ENCODE measurements at regions not wholly inside any gene's neighbourhood (a gene's known extent, or its start where the extent isn't known, plus 50 kb on each side); places are given as distances from the start of the nearest gene placed in this dataset.

DNA sequence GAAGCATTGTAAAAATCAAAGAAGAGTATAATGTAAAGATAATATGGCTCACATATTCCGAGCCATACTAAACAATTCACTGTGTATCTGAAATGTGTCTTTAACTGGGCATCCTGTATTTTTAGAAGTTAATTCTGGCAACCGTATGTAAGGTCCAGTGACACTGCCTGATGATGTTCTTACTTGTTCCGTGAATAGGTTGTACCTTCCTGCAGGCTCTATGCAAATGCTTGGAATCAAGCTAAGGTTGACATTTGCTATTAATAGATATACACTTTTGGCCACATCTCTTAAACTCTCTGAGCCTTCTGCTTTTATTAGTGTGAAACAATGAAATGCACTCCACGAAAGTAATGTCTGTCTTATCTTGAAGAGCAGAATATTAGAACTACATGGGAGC lies 534.6 kb downstream of the CCDC85A start:
- Histone ChIP-seq H3K27me3 (no peaks in the 10 kb centered on the region), H3K9me3 (no peaks in the 10 kb centered on the region), H3K4me1 (ENCODE audit: insufficient read depth) (no peaks in the 10 kb centered on the region), H3K27ac (no peak overlapping the region), H3K36me3 (no peaks in the 10 kb centered on the region), H3K4me3 (no peak overlapping the region)
- TF ChIP-seq, protein P1, sequence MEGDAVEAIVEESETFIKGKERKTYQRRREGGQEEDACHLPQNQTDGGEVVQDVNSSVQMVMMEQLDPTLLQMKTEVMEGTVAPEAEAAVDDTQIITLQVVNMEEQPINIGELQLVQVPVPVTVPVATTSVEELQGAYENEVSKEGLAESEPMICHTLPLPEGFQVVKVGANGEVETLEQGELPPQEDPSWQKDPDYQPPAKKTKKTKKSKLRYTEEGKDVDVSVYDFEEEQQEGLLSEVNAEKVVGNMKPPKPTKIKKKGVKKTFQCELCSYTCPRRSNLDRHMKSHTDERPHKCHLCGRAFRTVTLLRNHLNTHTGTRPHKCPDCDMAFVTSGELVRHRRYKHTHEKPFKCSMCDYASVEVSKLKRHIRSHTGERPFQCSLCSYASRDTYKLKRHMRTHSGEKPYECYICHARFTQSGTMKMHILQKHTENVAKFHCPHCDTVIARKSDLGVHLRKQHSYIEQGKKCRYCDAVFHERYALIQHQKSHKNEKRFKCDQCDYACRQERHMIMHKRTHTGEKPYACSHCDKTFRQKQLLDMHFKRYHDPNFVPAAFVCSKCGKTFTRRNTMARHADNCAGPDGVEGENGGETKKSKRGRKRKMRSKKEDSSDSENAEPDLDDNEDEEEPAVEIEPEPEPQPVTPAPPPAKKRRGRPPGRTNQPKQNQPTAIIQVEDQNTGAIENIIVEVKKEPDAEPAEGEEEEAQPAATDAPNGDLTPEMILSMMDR (IDR thresholded peaks at IDR 0.05): no peak
- TF ChIP-seq POLR2A (IDR thresholded peaks at IDR 0.05) (no peak), EP300 (IDR thresholded peaks at IDR 0.05) (no peak)
- WGBS, 3 donors: 73 to 77% (median 76%) methylated on average over 4 of the region's 4 CpGs
- DNase-seq: no peak
- intact Hi-C loops (cut with DNase I): no loop called here

DNA sequence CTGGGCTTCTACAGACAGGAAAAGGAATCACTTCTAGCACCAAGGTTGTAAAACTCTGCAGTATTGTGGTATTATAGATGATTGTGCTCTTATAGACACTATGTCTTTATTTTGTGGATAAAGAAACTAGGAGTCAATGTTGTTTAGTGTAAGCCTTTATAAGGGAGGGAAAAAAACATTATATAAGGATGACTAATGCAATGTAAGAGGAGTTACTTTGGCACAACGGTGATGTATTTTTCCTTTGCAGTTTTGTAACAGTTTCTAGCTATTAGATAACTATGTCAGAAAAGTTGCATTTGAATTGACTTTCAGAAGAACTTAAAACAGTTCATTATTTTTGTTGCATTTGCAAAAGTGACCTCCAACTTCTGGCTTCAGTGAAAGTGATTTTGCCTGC lies 545.4 kb downstream of the CCDC85A start:
- no peak overlapping the region for H3K27ac ChIP-seq
- WGBS, 3 donors: 20 to 53% (median 28%) methylated on average over 1 of the region's 1 CpG
- H3K4me3 ChIP-seq: no peak overlapping the region
- no peaks in the 10 kb centered on the region for H3K27me3 ChIP-seq
- DNase-seq: no peak
- H3K36me3 ChIP-seq: no peaks in the 10 kb centered on the region
- TF ChIP-seq EP300 (IDR thresholded peaks at IDR 0.05): no peak
- no peaks in the 10 kb centered on the region for H3K4me1 ChIP-seq (ENCODE audit: insufficient read depth)
- intact Hi-C loops (cut with DNase I): no loop called here
- no peaks in the 10 kb centered on the region for H3K9me3 ChIP-seq

DNA sequence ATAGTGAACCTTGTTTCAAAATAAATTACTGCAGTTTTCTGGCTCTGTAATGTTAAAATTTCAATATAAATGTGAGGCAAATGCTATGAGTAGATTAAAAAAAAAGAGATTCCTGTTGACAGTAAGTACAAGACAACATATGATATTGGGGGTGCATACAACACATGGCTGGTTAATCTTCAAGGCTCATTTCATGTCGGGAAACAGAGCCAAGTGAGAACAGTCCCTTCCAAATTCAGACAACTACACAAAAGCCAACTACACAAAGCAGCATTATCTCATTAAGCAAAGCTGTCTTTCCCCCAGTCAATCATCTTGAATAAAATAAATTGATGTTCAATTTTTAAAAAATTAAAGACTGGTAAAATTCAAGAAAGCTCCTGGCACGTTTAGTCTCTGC lies 549.2 kb downstream of the CCDC85A start:
- intact Hi-C loops (cut with DNase I): no loop called here
- no peak for DNase-seq

DNA sequence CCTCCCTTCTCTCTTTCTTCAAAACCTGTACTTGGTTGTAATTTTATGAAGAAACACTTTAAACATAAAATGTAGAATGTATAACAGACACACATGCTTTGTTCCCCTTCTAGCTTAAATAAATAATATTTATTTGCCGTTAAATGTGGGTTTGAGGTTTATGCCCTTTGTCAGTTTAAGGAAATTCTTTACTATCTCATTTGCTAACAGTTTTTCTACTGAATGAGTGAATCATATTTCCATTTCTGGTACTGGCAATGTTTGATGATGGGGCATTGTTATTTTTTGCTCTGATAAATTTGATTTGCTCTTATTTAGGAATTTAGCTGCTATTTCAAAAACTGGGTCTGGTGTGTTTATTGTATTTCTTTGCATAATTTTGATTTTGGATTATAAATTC lies 555.6 kb downstream of the CCDC85A start:
- WGBS, 3 donors: 64 to 77% (median 72%) methylated on average over 1 of the region's 1 CpG
- no peak for TF ChIP-seq POLR2A (IDR thresholded peaks at IDR 0.05)
- TF ChIP-seq, protein P1 (IDR thresholded peaks at IDR 0.05): no peak
- TF ChIP-seq EP300 (IDR thresholded peaks at IDR 0.05): no peak

More for the DNA sequence above, 549.2 kb downstream of the CCDC85A start:
- no peak overlapping the region for H3K27ac ChIP-seq
- whole genome bisulfite sequencing, 3 donors: 45 to 58% (median 53%) methylated on average over 2 of the region's 2 CpGs
- no peaks in the 10 kb centered on the region for H3K36me3 ChIP-seq
- H3K27me3 ChIP-seq: no peaks in the 10 kb centered on the region
- H3K9me3 ChIP-seq: no peaks in the 10 kb centered on the region
- TF ChIP-seq, protein P1 (IDR thresholded peaks at IDR 0.05): no peak
- no peak for TF ChIP-seq EP300 (IDR thresholded peaks at IDR 0.05)
- no peak for TF ChIP-seq POLR2A (IDR thresholded peaks at IDR 0.05)
- H3K4me3 ChIP-seq: no peak overlapping the region
- H3K4me1 ChIP-seq (ENCODE audit: insufficient read depth): no peaks in the 10 kb centered on the region

DNA sequence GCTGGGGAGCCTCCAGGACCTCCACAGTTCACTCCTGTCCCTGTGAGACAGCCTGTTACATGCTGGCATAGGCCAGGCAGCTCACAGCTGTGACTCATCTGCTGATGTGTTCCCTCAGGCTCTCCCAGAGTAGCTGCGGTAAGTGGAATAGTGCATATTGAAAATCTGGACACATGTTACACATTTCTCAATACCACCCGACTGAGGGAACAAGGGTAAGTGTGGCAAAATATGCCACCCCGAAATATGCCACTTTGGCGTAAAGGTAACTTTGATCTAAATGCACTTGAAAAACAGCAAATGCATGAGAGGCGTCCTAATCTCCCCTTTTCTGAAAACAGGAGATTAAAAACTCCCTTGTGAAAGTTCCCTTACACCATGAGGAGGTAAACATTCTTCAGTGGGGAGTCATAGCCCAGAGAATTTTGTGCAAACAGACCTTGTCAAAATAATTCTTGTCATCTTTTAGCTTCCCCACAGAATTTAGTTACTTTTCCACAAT lies 557.9 kb downstream of the CCDC85A start:
- TF ChIP-seq, protein P1 (IDR thresholded peaks at IDR 0.05): no peak
- TF ChIP-seq EP300 (IDR thresholded peaks at IDR 0.05): no peak
- no peak for TF ChIP-seq POLR2A (IDR thresholded peaks at IDR 0.05)
- Histone ChIP-seq H3K4me3 (no peak overlapping the region), H3K36me3 (no peaks in the 10 kb centered on the region), H3K4me1 (ENCODE audit: insufficient read depth) (no peaks in the 10 kb centered on the region), H3K27ac (no peak overlapping the region), H3K27me3 (no peaks in the 10 kb centered on the region), H3K9me3 (no peaks in the 10 kb centered on the region)
- DNase-seq: peak in 4 of 5 donors; percentile 20 to 26 (median 25)
- WGBS, 3 donors: 7 to 25% (median 18%) methylated on average over 5 of the region's 5 CpGs
- intact Hi-C loops (cut with DNase I): no loop called here

More for the DNA sequence above, 555.6 kb downstream of the CCDC85A start:
- Histone ChIP-seq H3K9me3 (no peaks in the 10 kb centered on the region), H3K27ac (no peak overlapping the region), H3K36me3 (no peaks in the 10 kb centered on the region), H3K27me3 (no peaks in the 10 kb centered on the region), H3K4me1 (ENCODE audit: insufficient read depth) (no peaks in the 10 kb centered on the region), H3K4me3 (no peak overlapping the region)
- intact Hi-C loops (cut with DNase I): no loop called here
- DNase-seq: no peak

Data from ovary (tissue), 7 donors.